K562 (cell line): ENCODE measurements at regions not wholly inside any gene's neighbourhood (a gene's known extent, or its start where the extent isn't known, plus 50 kb on each side); places are given as distances from the start of the nearest gene placed in this dataset.

Experiments used
- ATAC-seq: fragments of 200-7000 bp; cut with Tn5 transposase; 3 replicates; pipeline ENCODE4 v1.9.1; 2020; ENCODE audit warnings: moderate library complexity
- BruUV-seq: library from RNA; stranded (reverse); fragments of 400-500 nt; replicated peaks from 2 replicates; lab custom pipeline; 2021; lab: Mats Ljungman, UMichigan
- CTCF ChIA-PET: fragments of 300-600 bp; formaldehyde crosslinking; extraction: SDS; loops from one replicate; lab custom pipeline; 2021; ENCODE audit warnings: low intra/inter-chr PET ratio; lab: Yijun Ruan, JAX
- POLR2A ChIA-PET: fragments of 300-600, 350-650 bp; sonication (Branson Sonifier 250); formaldehyde crosslinking; extraction: SDS; loops from one replicate; lab custom pipeline; 2021; ENCODE audit warnings: antibody characterized with exemption, inconsistent platforms; lab: Yijun Ruan, JAX
- DNase-seq, 4 experiments: peaks; one replicate each; pipeline versions ENCODE4 v3.0.0 to v3.0.0-alpha.2; 2011 to 2018; ENCODE audit warnings: low spot score in 3 of 4, mixed read lengths in 3 of 4; ENCODE audit errors: extremely low read depth in 1 of 4
- FAIRE-seq: peaks from 2 replicates; lab custom pipeline; 2011; peaks lifted over from hg19 to GRCh38; lab: Jason Lieb, UNC
- H2AFZ ChIP-seq: 2 replicates; pipeline ENCODE4 v1.6.0; 2011; ENCODE audit warnings: low read depth, low read length, control low read depth, inconsistent platforms
- H3K27ac ChIP-seq: fragments of 200-600 bp; 3 replicates; pipeline ENCODE4 v1.8.0; 2011; ENCODE audit warnings: low read depth, mild to moderate bottlenecking, control low read depth, inconsistent platforms, low read length, moderate library complexity, mixed read lengths; ENCODE audit errors: extremely low read depth
- H3K27me3 ChIP-seq, 2 experiments: fragments of 300-600 bp in 1 of 2; 2 replicates in 1 of 2; 3 replicates in 1 of 2; pipeline versions ENCODE4 v1.6.0 to v1.8.0; 2011; ENCODE audit warnings: inconsistent platforms in 2 of 2, low read length in 2 of 2, mild to moderate bottlenecking in 1 of 2, mixed read lengths in 1 of 2, moderate library complexity in 1 of 2; ENCODE audit not compliant: control insufficient read depth in 2 of 2, insufficient read depth in 2 of 2
- H3K36me3 ChIP-seq: fragments of 300-600 bp; 3 replicates; pipeline ENCODE4 v1.8.0; 2011; ENCODE audit warnings: mild to moderate bottlenecking, low read length, inconsistent platforms; ENCODE audit not compliant: control insufficient read depth, insufficient read depth
- H3K4me1 ChIP-seq, 2 experiments: fragments of 200-600 bp in 1 of 2; replicated peaks in 1 of 2; 2 replicates in 1 of 2; 3 replicates in 1 of 2; pipeline versions ENCODE4 v1.5.1 to v1.8.0; 2011; ENCODE audit warnings: inconsistent platforms in 2 of 2, low read length in 2 of 2, mild to moderate bottlenecking in 1 of 2, mixed read lengths in 1 of 2, moderate library complexity in 1 of 2; ENCODE audit not compliant: control insufficient read depth in 2 of 2, insufficient read depth in 2 of 2
- H3K4me2 ChIP-seq: 2 replicates; pipeline ENCODE4 v1.6.1; 2011; ENCODE audit warnings: low read length, control low read depth, inconsistent platforms, mixed read lengths; ENCODE audit not compliant: insufficient read depth
- H3K4me3 ChIP-seq: fragments of 200-600 bp; sonication (generic), shearing (Covaris generic); 2 replicates; pipeline ENCODE4 v1.5.1; 2016; ENCODE audit warnings: control low read depth, inconsistent platforms
- H3K79me2 ChIP-seq: fragments of 200-600 bp; 3 replicates; pipeline ENCODE4 v1.8.0; 2011; ENCODE audit warnings: low read length, inconsistent platforms; ENCODE audit not compliant: control insufficient read depth, insufficient read depth
- H3K9ac ChIP-seq, 2 experiments: 2 replicates each; pipeline versions ENCODE4 v1.6.0 to v1.6.1; 2011; ENCODE audit warnings: low read depth in 2 of 2, low read length in 2 of 2, control low read depth in 1 of 2, inconsistent platforms in 1 of 2, mild to moderate bottlenecking in 1 of 2, mixed read lengths in 1 of 2; ENCODE audit not compliant: insufficient read depth in 1 of 2
- H3K9me1 ChIP-seq: one replicate; pipeline ENCODE4 v1.6.0; 2011; ENCODE audit warnings: inconsistent platforms, mild to moderate bottlenecking, low read length, moderate library complexity; ENCODE audit not compliant: control insufficient read depth, insufficient read depth
- H3K9me3 ChIP-seq: replicated peaks from 2 replicates; pipeline ENCODE4 v1.5.1; 2011; ENCODE audit warnings: low read depth, low read length, inconsistent platforms; ENCODE audit not compliant: control insufficient read depth, insufficient read depth
- H4K20me1 ChIP-seq: replicated peaks from 2 replicates; pipeline ENCODE4 v1.6.1; 2011; ENCODE audit warnings: low read length, inconsistent platforms, mixed read lengths; ENCODE audit not compliant: control insufficient read depth, insufficient read depth
- CBX8 ChIP-seq: fragments of 200-600 bp; sonication (generic); IDR thresholded peaks from 2 replicates; pipeline ENCODE4 v1.6.1; 2012; ENCODE audit warnings: borderline replicate concordance, mixed run types, low read depth, mild to moderate bottlenecking, moderate library complexity, mixed read lengths, low read length, control low read depth, inconsistent platforms; ENCODE audit not compliant: poor library complexity, severe bottlenecking; ENCODE audit errors: extremely low read depth
- CGGBP1 ChIP-seq: fragments of 250-450 bp; sonication (Bioruptor Pico); IDR thresholded peaks from 2 replicates; pipeline ENCODE4 v1.9.0; 2021; ENCODE audit warnings: mild to moderate bottlenecking
- DMBX1 ChIP-seq: fragments of 250-450 bp; sonication (Bioruptor Pico); IDR thresholded peaks from 2 replicates; pipeline ENCODE4 v1.8.0; 2022; ENCODE audit warnings: inconsistent platforms, mild to moderate bottlenecking, moderate library complexity, borderline replicate concordance
- ERF ChIP-seq: fragments of 450-650 bp; formaldehyde crosslinking; IDR thresholded peaks from 2 replicates; pipeline ENCODE4 v1.4.0; 2020; ENCODE audit warnings: mild to moderate bottlenecking, mixed read lengths
- in situ Hi-C: fragments of 300-500 bp; cut with MboI; formaldehyde crosslinking; loops from 4 replicates; pipeline ENCODE4 v1.15.0; 2018; ENCODE audit warnings: inconsistent platforms, mixed read lengths
- intact Hi-C: fragments of 100-400 bp; cut with micrococcal nuclease; formaldehyde crosslinking; loops from 2 replicates; pipeline ENCODE4 v1.14.2; 2022
- TF ChIP-seq, protein P1 (sequence below): fragments of 450-650 bp; conservative IDR thresholded peaks from 2 replicates; pipeline ENCODE4 v1.6.1; 2016; ENCODE audit warnings: missing genetic modification characterization, low read depth, mild to moderate bottlenecking, control low read depth, missing compliant biosample characterization
- TF ChIP-seq, protein P2 (sequence below): sonication (generic); formaldehyde crosslinking; IDR thresholded peaks from 2 replicates; pipeline ENCODE4 v1.8.0; 2023; ENCODE audit warnings: mild to moderate bottlenecking, missing genetic modification reagents
- TF ChIP-seq, protein P3 (sequence below), 2 experiments: fragments of 450-650 bp in 1 of 2; sonication (generic) in 1 of 2; formaldehyde crosslinking in 1 of 2; IDR thresholded peaks; 2 replicates each; pipeline versions ENCODE4 v1.7.1 to v1.9.0; 2016 to 2022; ENCODE audit warnings: inconsistent platforms in 1 of 2, mild to moderate bottlenecking in 1 of 2, missing genetic modification reagents in 1 of 2

DNA sequence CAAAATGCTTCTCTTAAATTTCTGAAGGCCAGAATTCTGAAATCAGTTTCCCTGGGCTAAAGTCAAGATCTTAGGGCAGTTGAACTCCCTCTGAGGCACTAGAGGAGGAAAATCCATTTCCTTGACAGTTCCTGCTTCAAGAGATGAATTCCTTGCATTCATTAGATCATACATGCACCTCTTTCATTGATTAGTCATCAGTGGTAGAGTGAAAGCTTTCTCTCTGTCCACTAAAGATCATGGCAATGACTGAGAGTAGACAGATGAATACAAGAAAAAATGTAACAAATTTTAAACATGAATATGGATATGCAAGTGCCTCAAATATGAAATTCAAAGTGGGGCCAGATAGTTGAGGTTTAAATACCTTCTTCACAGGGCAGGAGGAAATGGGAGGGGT is 693.4 kb upstream of the TMEFF2 start:
- Histone ChIP-seq H3K27ac (no peak overlapping the region), H3K27me3 (no peaks in the 10 kb centered on the region), H3K9me1 (no peaks in the 10 kb centered on the region), H3K4me3 (no peak overlapping the region), H3K79me2 (no peaks in the 10 kb centered on the region), H3K4me2 (no peak overlapping the region), H3K9me3 (no peaks in the 10 kb centered on the region), H3K36me3 (no peaks in the 10 kb centered on the region), H4K20me1 (no peaks in the 10 kb centered on the region), H3K9ac (no peak overlapping the region), H2AFZ (no peak overlapping the region), H3K4me1 (no peaks in the 10 kb centered on the region)
- intact Hi-C loops, result no loop called here
- BruUV-seq, result no TSS peak
- no peak for DNase-seq
- ChIA-PET POLR2A (no interaction called here), CTCF (no interaction called here)
- in situ Hi-C loops, result no loop called here
- no peak for FAIRE-seq
- no peak for ATAC-seq
- no peak for TF ChIP-seq CBX8
- TF ChIP-seq, protein P1, sequence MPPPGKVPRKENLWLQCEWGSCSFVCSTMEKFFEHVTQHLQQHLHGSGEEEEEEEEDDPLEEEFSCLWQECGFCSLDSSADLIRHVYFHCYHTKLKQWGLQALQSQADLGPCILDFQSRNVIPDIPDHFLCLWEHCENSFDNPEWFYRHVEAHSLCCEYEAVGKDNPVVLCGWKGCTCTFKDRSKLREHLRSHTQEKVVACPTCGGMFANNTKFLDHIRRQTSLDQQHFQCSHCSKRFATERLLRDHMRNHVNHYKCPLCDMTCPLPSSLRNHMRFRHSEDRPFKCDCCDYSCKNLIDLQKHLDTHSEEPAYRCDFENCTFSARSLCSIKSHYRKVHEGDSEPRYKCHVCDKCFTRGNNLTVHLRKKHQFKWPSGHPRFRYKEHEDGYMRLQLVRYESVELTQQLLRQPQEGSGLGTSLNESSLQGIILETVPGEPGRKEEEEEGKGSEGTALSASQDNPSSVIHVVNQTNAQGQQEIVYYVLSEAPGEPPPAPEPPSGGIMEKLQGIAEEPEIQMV (tag), result no peak
- TF ChIP-seq CGGBP1 (CRISPR knock-in tag), result no peak
- TF ChIP-seq, protein P2, sequence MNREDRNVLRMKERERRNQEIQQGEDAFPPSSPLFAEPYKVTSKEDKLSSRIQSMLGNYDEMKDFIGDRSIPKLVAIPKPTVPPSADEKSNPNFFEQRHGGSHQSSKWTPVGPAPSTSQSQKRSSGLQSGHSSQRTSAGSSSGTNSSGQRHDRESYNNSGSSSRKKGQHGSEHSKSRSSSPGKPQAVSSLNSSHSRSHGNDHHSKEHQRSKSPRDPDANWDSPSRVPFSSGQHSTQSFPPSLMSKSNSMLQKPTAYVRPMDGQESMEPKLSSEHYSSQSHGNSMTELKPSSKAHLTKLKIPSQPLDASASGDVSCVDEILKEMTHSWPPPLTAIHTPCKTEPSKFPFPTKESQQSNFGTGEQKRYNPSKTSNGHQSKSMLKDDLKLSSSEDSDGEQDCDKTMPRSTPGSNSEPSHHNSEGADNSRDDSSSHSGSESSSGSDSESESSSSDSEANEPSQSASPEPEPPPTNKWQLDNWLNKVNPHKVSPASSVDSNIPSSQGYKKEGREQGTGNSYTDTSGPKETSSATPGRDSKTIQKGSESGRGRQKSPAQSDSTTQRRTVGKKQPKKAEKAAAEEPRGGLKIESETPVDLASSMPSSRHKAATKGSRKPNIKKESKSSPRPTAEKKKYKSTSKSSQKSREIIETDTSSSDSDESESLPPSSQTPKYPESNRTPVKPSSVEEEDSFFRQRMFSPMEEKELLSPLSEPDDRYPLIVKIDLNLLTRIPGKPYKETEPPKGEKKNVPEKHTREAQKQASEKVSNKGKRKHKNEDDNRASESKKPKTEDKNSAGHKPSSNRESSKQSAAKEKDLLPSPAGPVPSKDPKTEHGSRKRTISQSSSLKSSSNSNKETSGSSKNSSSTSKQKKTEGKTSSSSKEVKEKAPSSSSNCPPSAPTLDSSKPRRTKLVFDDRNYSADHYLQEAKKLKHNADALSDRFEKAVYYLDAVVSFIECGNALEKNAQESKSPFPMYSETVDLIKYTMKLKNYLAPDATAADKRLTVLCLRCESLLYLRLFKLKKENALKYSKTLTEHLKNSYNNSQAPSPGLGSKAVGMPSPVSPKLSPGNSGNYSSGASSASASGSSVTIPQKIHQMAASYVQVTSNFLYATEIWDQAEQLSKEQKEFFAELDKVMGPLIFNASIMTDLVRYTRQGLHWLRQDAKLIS (CRISPR knock-in tag), result no peak
- TF ChIP-seq ERF (CRISPR knock-in tag), result no peak
- no peak for TF ChIP-seq DMBX1 (CRISPR knock-in tag)
- TF ChIP-seq, protein P3, sequence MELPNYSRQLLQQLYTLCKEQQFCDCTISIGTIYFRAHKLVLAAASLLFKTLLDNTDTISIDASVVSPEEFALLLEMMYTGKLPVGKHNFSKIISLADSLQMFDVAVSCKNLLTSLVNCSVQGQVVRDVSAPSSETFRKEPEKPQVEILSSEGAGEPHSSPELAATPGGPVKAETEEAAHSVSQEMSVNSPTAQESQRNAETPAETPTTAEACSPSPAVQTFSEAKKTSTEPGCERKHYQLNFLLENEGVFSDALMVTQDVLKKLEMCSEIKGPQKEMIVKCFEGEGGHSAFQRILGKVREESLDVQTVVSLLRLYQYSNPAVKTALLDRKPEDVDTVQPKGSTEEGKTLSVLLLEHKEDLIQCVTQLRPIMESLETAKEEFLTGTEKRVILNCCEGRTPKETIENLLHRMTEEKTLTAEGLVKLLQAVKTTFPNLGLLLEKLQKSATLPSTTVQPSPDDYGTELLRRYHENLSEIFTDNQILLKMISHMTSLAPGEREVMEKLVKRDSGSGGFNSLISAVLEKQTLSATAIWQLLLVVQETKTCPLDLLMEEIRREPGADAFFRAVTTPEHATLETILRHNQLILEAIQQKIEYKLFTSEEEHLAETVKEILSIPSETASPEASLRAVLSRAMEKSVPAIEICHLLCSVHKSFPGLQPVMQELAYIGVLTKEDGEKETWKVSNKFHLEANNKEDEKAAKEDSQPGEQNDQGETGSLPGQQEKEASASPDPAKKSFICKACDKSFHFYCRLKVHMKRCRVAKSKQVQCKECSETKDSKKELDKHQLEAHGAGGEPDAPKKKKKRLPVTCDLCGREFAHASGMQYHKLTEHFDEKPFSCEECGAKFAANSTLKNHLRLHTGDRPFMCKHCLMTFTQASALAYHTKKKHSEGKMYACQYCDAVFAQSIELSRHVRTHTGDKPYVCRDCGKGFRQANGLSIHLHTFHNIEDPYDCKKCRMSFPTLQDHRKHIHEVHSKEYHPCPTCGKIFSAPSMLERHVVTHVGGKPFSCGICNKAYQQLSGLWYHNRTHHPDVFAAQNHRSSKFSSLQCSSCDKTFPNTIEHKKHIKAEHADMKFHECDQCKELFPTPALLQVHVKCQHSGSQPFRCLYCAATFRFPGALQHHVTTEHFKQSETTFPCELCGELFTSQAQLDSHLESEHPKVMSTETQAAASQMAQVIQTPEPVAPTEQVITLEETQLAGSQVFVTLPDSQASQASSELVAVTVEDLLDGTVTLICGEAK (IDR thresholded peaks at IDR 0.05), result no peak
- TF ChIP-seq, protein P3 (CRISPR knock-in tag; IDR thresholded peaks at IDR 0.05), result no peak
